NB4 (cell line): ENCODE measurements at regions not wholly inside any gene's neighbourhood (a gene's known extent, or its start where the extent isn't known, plus 50 kb on each side); places are given as distances from the start of the nearest gene placed in this dataset.
A peak's percentile ranks its signal among the peaks of the same experiment; 100 is the strongest.

Experiments
- DNase-seq: peaks from one replicate; pipeline ENCODE4 v3.0.0; 2010; ENCODE audit warnings: low read depth
- H3K4me3 ChIP-seq: one replicate; pipeline ENCODE4 v1.5.1; 2011; ENCODE audit warnings: mild to moderate bottlenecking, low read depth, low read length, moderate library complexity
- MYC ChIP-seq: IDR thresholded peaks from 2 replicates; pipeline ENCODE4 v1.6.1; 2011; ENCODE audit warnings: low read depth, low read length
- POLR2A ChIP-seq: IDR thresholded peaks from 2 replicates; pipeline ENCODE4 v1.6.1; 2011; ENCODE audit warnings: mild to moderate bottlenecking; ENCODE audit not compliant: insufficient read length; ENCODE audit errors: extremely low read depth
- TF ChIP-seq, protein P1 (sequence below): IDR thresholded peaks from 2 replicates; pipeline ENCODE4 v1.6.1; 2011; ENCODE audit warnings: low read depth, low read length
- TF ChIP-seq, protein P2 (sequence below): IDR thresholded peaks from one replicate; pipeline ENCODE4 v1.5.1; 2012; ENCODE audit warnings: low read depth, low read length

DNA sequence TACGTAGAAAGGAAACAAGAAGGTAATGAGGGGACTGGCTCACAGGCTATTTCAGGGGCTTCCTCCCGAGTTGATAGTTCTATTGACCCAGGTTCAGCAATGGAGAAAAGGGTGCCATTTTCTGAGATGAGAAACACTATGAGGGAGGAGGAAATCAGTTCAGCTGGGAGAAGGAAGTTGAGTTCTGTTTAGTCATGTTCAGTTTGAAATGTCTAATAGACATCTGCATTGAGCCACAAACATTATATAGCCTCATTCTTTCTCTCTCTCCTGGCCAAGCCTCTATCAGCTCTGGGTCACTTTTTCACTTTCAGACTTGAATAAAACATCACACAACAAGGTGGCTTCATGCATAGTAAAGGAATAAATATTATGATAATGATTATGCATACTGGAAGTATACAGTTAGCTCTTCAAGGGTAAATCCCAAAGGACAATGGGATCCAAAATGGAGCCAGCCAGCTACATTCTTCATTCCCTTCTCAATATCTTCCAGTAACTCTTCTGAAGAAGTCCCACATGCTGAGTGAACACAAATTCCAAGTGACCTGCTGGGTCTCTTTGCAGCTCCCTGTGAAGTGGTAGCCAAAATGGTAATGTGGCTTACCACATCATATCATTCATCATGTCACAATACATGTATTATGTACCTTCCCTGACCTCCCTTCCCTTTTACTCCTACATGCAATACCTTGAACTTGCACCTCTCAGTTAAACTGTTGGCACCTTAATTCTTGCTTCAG is 80.9 kb upstream of the CD44 start:
- no peak for TF ChIP-seq MYC
- no peak for TF ChIP-seq POLR2A
- TF ChIP-seq, protein P1, sequence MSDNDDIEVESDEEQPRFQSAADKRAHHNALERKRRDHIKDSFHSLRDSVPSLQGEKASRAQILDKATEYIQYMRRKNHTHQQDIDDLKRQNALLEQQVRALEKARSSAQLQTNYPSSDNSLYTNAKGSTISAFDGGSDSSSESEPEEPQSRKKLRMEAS: no peak
- TF ChIP-seq, protein P2, sequence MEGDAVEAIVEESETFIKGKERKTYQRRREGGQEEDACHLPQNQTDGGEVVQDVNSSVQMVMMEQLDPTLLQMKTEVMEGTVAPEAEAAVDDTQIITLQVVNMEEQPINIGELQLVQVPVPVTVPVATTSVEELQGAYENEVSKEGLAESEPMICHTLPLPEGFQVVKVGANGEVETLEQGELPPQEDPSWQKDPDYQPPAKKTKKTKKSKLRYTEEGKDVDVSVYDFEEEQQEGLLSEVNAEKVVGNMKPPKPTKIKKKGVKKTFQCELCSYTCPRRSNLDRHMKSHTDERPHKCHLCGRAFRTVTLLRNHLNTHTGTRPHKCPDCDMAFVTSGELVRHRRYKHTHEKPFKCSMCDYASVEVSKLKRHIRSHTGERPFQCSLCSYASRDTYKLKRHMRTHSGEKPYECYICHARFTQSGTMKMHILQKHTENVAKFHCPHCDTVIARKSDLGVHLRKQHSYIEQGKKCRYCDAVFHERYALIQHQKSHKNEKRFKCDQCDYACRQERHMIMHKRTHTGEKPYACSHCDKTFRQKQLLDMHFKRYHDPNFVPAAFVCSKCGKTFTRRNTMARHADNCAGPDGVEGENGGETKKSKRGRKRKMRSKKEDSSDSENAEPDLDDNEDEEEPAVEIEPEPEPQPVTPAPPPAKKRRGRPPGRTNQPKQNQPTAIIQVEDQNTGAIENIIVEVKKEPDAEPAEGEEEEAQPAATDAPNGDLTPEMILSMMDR: no peak
- no peak overlapping the region for H3K4me3 ChIP-seq
- peak; percentile 44 for DNase-seq

DNA sequence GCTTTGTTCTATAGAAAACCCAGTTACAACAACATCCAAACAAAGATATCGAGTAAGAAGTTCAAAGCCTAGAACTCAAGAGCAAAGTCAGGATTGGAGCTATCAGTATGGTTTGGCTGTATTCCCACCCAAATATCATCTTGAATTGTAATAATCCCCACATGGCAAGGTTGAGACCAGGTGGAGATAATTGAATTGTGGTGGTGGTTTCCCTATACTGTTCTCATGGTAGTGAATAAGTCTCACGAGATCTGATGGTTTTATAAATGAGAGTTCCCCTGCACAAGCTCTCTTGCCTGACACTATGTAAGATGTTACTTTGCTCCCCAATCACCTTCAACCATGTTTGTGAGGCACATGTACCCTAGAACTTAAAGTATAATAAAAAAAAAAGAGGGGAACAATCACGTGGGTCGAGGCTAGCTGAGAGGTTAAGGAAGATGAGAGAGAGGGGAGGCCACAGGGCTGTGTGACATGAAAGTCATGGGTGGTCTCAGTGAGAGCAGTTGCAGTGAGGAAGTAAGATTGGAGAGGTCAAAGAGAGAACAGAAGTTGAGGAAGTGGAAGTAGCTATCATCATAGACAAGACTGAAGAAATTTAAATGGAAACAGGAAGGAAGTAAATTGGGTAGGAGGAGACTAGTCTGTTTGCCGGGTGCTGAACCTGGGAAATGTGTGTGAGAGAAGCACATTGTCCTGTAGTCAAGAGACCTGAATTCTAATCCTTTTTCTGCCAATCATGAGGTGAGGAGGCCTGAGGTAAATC is 80.1 kb upstream of the CD44 start:
- DNase-seq: peak; percentile 37
- no peak overlapping the region for H3K4me3 ChIP-seq
- TF ChIP-seq MYC (no peak), POLR2A (no peak)
- TF ChIP-seq, protein P1: no peak
- TF ChIP-seq, protein P2: no peak

DNA sequence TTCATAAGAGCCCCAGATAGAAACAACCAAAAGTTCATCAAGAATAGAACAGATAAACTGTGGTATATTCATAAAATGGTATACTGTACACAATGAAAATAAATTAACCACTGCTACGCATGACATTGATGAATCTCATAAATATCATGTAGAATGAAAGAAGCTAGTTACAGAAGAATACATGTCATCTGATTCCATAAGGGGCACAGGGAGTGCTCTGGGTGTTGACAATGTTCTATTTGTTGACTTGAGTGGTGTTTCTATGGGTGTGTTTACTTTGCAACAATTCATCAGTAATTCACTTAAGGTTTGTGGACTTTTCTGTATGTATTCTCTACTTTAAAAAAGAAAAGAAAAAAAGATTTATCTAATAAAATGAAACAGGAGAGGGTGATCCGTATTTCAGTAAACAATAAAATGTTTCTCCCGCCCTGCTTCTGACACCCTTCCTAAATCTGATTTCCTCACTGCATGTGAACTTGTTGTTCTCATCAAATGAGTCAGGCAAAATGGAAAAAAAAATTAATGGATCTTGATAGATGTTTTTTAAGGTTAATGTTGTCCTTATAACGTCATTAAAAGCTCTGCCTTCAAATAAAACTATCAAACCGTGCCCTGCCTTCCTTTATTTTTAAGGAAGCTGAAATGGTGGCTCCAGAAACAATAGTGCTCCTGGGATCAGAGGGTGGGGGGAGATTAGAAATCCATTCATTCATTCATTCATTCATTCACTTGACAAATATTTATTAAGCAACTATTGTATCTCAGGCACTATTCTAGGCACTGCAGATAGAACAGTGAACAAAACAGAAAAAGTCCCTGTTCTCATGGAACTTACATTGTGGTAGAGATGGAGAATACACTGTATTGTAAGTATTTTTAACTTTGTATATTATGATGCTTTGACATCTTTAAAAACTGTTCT is 77.2 kb upstream of the CD44 start:
- H3K4me3 ChIP-seq: no peak overlapping the region
- TF ChIP-seq MYC (no peak), POLR2A (no peak)
- TF ChIP-seq, protein P1: no peak
- TF ChIP-seq, protein P2: no peak
- no peak for DNase-seq

DNA sequence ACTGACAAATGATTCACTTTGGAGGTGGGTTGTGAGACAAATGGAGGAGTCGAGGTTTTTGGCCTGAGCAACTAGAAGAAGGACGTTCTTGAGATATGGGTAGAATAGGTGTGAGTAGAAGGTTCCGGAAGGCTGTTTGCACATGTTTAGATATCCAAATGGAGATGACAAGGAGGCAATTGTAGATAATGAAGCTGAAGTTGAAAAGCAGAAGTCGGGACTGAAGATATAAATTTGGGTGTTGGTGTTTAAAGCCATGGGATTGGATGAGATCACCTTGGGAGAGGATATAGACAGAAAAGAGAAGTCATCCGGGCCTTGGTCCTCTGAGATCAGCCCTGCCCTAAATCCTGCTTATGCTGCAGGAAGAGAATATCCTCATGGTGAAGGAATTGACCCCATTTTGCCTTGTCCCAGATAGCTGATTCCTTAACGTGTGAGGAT is 75.5 kb upstream of the CD44 start:
- peak; percentile 29 for DNase-seq
- H3K4me3 ChIP-seq: no peak overlapping the region
- TF ChIP-seq, protein P1: no peak
- TF ChIP-seq, protein P2: no peak
- no peak for TF ChIP-seq MYC
- no peak for TF ChIP-seq POLR2A

DNA sequence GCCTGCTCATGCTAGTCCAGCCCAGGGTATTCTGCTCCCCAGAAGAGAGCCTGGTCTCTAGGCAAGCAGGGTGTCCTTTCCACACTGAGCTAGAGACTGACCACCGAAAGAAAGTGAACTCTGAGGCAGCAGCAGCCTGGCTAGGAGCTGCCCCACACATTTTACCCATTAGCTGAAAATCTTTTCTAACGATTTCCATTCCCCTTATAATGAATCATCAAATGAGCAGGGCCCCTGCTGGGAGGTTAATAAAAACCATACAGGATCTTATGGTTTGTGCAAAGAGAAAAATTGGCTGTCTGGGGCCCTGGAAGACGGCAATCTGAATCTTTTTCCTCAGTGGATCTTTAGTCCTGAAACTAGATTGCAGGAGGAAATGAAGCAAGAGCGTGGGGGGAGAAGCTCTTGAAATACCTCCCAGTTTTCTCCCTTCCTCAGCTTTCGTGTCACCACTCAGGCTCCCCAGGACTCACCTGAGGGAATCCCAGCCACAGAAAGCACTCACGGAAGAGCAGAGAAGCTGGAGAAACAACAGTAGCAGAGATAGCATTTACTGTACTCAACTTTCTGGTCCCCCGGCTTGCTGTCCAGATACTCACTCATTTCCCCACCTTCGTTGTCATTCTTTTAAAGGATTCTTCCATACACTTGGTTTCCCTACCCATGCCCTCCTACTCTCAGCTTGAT is 74.7 kb upstream of the CD44 start:
- no peak overlapping the region for H3K4me3 ChIP-seq
- TF ChIP-seq, protein P2: no peak
- TF ChIP-seq POLR2A (no peak), MYC (no peak)
- TF ChIP-seq, protein P1: no peak
- DNase-seq: no peak
